Kidney (tissue), 13 donors: ENCODE measurements at regions not wholly inside any gene's neighbourhood (a gene's known extent, or its start where the extent isn't known, plus 50 kb on each side); places are given as distances from the start of the nearest gene placed in this dataset.

ENCODE experiments used
- DNase-seq, 5 donors: peaks; one replicate each; pipeline ENCODE4 v3.0.0-alpha.2; 2013 to 2020
- FAIRE-seq: peaks from 2 replicates; lab custom pipeline; 2012; peaks lifted over from hg19 to GRCh38; lab: Jason Lieb, UNC
- H3K27ac ChIP-seq, 2 donors: one replicate each; pipeline ENCODE4 v1.7.0; 2013; ENCODE audit warnings: low read depth in 2 of 2, low read length in 2 of 2, inconsistent platforms in 1 of 2
- H3K27me3 ChIP-seq: one replicate; pipeline ENCODE4 v1.7.1; 2013; ENCODE audit warnings: low read length, inconsistent platforms; ENCODE audit not compliant: control insufficient read depth, insufficient read depth
- H3K36me3 ChIP-seq, 3 donors: one replicate each; pipeline versions ENCODE4 v1.7.0 to v1.7.1; 2013; ENCODE audit warnings: low read length in 3 of 3, control low read depth in 1 of 3, inconsistent platforms in 1 of 3; ENCODE audit not compliant: insufficient read depth in 3 of 3, control insufficient read depth in 2 of 3
- H3K4me1 ChIP-seq, 3 donors: one replicate each; pipeline versions ENCODE4 v1.7.0 to v1.7.1; 2013; ENCODE audit warnings: low read length in 3 of 3, inconsistent platforms in 1 of 3, low read depth in 1 of 3; ENCODE audit not compliant: control insufficient read depth in 2 of 3, insufficient read depth in 2 of 3
- H3K4me3 ChIP-seq, 3 donors: one replicate each; pipeline versions ENCODE4 v1.7.0 to v1.8.1; 2013; ENCODE audit warnings: low read length in 3 of 3, control low read depth in 1 of 3, inconsistent platforms in 1 of 3
- H3K9ac ChIP-seq, 3 donors: one replicate each; pipeline versions ENCODE4 v1.7.0 to v1.7.1; 2013; ENCODE audit warnings: low read length in 3 of 3, control low read depth in 1 of 3, inconsistent platforms in 1 of 3
- H3K9me3 ChIP-seq, 3 donors: one replicate each; pipeline versions ENCODE4 v1.7.0 to v1.7.1; 2013; ENCODE audit warnings: low read length in 3 of 3, control low read depth in 1 of 3, inconsistent platforms in 1 of 3; ENCODE audit not compliant: control insufficient read depth in 2 of 3, insufficient read depth in 1 of 3
- CTCF ChIP-seq: IDR thresholded peaks from 3 replicates; pipeline ENCODE4 v1.5.1; 2012; ENCODE audit warnings: mild to moderate bottlenecking, moderate library complexity, borderline replicate concordance; ENCODE audit not compliant: insufficient read depth; ENCODE audit errors: extremely low read depth
- intact Hi-C: fragments of 100-400 bp; cut with DNase I; formaldehyde crosslinking; loops from one replicate; pipeline ENCODE4 v1.11.1; 2022
- donor health status: control.
- donor health status: control.
- donor health status: control.
- donor health status: control.
- donor health status: control.
- donor health status: DM: yes; HTN: yes; CAD: no.
- donor health status: Normal renal cell carcinoma (clear cell type).

DNA sequence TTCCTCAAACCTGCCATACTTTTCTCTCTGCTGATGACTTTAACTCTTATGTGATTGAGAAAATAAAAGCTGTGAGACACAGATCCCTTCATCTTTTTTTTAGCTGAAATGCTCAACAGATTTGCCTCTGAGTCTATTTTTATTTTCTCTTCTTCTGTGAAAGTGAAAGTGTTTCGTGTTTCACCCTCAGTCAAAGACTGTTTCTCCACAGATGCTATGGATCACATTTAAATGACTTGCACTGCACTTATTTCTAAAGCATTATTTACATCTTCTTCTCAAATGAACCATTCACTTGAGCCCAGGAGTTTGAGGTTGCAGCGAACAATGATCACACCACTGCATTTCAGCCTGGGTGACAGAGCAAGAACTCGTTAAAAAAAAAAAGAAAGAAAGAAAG is 890.1 kb upstream of the PCDH20 start:
- peak overlapping the region in 1 of 3 donors; percentile 25 for H3K4me3 ChIP-seq
- intact Hi-C loops: no loop called here
- no peak for TF ChIP-seq CTCF
- H3K4me1 ChIP-seq: no peaks in the 10 kb centered on the region
- H3K9me3 ChIP-seq: no peaks in the 10 kb centered on the region
- no peaks in the 10 kb centered on the region for H3K27me3 ChIP-seq
- DNase-seq (peak in 1 of 5 donors; percentile 37), FAIRE-seq (no peak)
- H3K36me3 ChIP-seq: no peaks in the 10 kb centered on the region
- no peak overlapping the region for H3K9ac ChIP-seq
- no peak overlapping the region for H3K27ac ChIP-seq

- Histone ChIP-seq H3K9ac (no peak overlapping the region), H3K27me3 (no peaks in the 10 kb centered on the region), H3K27ac (no peak overlapping the region), H3K4me1 (no peaks in the 10 kb centered on the region), H3K4me3 (no peak overlapping the region), H3K9me3 (no peaks in the 10 kb centered on the region), H3K36me3 (no peaks in the 10 kb centered on the region)
- intact Hi-C loops: no loop called here
- no peak for DNase-seq
- TF ChIP-seq CTCF: no peak
- no peak for FAIRE-seq
Measured at GRCh38 chr13:62302341-62302740, 886.7 kb upstream of the PCDH20 start.

DNA sequence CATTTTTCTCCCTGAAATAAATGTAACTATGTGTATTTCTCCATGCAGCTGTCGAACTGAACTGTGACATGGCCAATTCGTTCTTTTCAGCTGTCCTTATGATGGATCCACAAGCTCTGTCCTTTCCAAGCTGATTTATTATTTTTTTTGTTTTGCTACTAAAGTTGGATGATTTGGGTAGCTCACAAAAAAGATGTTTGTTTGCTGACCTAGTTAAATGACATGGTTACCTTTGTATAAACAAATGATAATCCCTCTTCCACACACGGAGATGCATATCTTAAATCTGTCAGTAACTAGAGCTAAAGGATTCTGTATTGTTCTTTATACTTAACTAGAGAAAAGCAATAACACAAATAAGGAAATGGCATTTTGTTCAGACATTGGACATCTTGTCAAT is 884.3 kb upstream of the PCDH20 start:
- Histone ChIP-seq H3K9me3 (no peaks in the 10 kb centered on the region), H3K9ac (no peak overlapping the region), H3K4me1 (no peaks in the 10 kb centered on the region), H3K27ac (no peak overlapping the region), H3K36me3 (no peaks in the 10 kb centered on the region), H3K27me3 (no peaks in the 10 kb centered on the region), H3K4me3 (no peak overlapping the region)
- no peak for DNase-seq
- intact Hi-C loops: no loop called here
- TF ChIP-seq CTCF: no peak
- no peak for FAIRE-seq

- TF ChIP-seq CTCF: no peak
- DNase-seq: no peak
- no peak overlapping the region for H3K9ac ChIP-seq
- FAIRE-seq: no peak
- no peaks in the 10 kb centered on the region for H3K36me3 ChIP-seq
- no peak overlapping the region for H3K4me3 ChIP-seq
- intact Hi-C loops: no loop called here
- no peaks in the 10 kb centered on the region for H3K27me3 ChIP-seq
- no peaks in the 10 kb centered on the region for H3K4me1 ChIP-seq
- H3K27ac ChIP-seq: no peak overlapping the region
- no peaks in the 10 kb centered on the region for H3K9me3 ChIP-seq
Measured at GRCh38 chr13:62296812-62297211, 881.2 kb upstream of the PCDH20 start.
